HG03571 (cell line): ENCODE measurements at regions not wholly inside any gene's neighbourhood (a gene's known extent, or its start where the extent isn't known, plus 50 kb on each side); places are given as distances from the start of the nearest gene placed in this dataset.
"Not testable (repeated sequence)": the region's sequence is repeated elsewhere in the genome, so short reads cannot be mapped to it uniquely, and the experiment has no call there.

Experiments
- ATAC-seq: cut with Tn5 transposase; IDR thresholded peaks from one replicate; pipeline ENCODE4 v1.9.1; 2021; ENCODE audit not compliant: unreplicated experiment

DNA sequence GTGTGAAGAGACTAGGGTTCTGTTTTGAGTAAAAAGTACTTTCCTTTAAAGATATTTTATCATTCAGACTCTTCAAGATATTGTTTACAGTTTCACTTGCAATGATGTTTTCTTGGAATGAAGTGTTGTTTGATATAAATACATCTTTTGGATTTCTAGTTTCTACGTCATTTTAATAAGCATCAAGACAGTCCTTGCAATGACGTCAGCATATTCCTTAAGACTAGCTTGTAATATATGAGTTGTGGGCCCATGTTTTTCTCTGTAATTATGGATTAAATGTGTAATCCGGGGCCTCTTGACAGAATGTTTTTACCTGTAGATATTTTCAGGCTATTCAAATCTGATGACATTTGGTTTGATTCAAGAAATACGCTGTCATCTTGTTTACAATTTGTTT, 66.1 kb downstream of the RBMX2 start:
- ATAC-seq, result no peak

DNA sequence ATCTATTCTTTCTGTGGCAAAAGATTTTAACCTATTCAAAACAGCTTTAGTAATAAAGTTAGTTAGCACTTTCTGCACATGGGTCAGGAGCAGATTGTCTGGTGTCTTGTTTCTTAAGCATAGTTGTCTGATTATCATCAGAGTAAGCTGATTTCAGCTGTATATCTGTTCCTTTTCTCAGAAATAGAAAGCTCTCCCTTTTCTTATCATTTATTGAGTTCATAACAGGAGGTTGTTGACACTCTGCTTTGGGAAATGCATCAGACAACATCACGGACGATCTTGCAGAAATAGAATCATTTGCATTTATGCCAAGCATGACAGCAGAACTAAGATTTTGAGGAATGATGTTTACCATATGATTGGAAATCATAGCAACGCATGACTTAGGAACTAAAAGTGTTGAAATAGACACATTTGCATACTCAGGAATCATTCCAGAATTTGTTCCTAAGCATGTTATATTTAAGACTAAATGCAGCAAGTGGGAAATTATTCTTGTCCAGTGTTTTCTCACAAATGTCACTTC, 66.7 kb downstream of the RBMX2 start:
- ATAC-seq, result no peak

DNA sequence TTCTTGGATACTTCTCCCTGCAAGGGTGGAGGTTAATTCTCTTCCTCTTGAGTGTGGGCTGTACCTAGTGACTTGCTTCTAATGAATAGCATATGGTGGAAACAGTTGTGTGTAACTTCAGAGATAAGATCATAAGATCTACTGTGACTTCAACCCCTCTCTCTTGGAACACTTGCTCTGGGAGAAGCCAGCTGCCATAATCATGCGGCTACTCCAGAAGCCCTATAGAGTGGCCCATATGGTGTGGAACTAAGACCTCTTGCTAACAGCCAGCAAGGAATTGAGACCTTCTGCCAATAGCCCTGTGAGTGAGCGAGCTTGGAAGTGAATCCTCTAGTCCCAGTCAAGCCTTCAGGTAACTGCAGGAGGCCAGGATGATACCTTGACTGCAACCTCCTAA, 81.1 kb downstream of the RBMX2 start:
- ATAC-seq, result no peak

DNA sequence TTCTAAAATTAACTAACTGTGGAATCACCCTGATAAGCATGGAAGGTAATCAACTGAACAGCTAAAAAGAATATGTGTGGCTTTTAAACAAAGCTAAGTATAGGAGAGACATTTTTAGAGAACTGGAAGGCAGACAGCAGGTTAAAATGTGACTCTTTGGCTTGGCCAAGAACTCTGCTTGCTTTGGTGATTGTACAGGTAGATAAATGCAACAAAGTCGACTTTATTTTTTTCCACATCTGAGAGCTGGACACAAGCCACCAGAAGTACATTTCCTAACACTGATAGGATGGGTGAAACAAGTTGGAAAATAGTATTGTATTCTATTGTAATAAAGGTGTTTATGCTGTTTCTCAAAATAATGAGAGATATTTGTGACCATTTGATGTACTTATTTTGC, 84.1 kb downstream of the RBMX2 start:
- no peak for ATAC-seq

DNA sequence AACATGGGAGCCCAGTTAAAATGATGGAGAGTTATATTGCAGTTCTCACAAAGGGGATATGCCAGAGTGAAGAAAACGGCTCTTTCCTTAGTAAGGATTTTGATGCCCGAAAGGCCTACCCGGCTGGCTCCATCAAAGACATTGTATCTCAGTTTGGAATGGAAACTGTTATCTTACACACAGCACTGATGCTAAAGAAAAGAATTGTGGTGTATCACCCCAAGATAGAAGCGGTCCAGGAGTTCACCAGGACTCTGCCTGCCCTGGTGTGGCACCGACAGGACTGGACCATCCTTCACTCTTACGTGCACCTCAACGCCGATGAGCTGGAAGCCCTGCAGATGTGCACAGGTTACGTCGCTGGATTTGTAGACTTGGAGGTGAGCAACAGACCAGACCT, 93.7 kb downstream of the RBMX2 start:
- ATAC-seq, result not testable (repeated sequence)

DNA sequence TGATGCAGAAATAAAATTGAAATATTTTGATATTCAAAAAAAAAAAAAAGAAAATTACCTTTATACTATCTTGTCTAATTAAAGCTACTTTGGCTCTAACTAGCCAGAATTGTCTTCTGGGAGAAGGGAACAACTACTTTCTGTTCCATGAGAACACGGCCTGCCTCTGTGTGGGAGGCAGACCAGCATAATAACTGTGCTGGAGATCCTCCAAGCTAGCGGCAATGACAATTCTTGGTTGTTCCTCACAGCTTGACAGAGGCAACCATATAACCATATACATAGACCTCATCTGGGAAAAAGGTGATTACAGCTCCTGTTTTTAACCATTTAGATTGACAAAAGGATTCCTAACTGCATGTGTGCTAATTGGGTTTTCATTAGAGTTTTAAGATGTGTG, 95.7 kb downstream of the RBMX2 start:
- ATAC-seq, result no peak

DNA sequence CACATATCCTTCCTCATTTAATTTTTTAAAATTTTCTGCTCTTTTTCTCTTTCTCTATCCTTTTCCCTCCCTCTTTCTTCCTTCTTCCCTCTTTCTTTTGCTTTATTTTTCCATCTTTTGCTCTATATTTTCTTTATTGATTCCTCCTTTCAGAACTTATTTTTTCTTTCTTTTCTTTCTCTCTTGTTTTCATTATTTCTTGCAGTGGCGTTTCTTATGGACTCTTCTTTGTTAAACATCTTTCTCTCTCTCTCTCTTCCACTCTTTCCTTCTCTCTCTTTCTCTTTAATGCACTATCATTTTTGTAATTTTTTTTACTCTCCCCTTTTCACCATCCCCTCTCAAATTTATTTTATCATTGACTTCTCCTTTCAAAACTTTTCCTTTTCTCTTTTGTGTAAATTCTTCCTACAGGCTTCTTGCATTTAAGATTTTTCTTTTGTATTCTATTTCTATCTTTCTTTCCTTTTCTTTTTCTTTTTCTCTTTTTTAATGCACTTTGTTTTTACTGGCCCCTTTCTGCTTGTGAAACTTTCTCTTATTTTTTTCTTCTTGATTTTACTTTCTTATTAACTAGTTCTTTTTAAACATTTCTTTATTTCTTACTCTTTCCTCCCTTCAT, 97.0 kb downstream of the RBMX2 start:
- ATAC-seq, result no peak

DNA sequence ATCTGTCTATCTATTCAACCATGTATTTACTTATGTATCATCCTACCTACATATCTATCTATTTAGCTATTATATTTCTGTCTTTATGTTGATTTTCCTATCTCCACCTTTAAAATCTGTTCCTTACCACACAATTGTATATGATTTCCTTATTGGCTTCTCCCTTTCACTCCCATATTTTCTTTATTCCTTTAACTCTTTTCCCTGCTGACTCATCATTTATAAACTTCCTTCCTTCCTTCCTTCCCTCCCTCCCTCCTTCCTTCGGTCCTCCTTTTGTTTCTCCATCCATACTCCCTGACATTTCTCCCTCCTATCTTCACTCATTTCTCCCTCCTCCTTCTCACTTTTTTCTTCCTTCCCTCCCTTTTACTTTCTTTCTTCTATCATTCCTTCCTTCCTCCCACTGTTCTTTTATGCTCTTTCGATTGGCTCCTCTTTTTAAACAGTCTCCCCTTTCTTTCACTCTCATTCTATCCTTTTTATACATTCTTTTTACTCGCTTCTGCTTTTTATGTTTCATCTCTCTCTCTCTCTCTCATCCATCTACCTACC, 100.3 kb downstream of the RBMX2 start:
- ATAC-seq, result no peak

DNA sequence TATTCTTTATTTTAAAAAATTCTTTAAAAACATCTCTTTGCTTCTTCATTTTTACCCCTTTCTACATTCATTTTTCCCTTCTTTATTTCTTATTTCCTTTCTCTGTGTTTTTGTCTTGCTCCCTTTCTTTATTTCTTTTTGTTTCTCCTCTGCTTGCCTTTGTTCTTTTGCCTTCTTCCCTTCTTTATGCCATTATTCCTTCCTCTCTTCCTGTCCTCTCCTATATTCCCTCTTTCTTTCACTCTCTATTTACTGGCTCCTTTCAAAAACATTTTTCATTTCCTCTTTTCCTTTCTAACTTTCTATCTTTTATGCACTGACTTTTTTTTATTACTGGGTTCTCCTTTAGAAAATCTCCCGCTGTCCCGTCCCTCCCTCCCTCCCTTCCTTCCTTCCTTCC, 102.2 kb downstream of the RBMX2 start:
- no peak for ATAC-seq

DNA sequence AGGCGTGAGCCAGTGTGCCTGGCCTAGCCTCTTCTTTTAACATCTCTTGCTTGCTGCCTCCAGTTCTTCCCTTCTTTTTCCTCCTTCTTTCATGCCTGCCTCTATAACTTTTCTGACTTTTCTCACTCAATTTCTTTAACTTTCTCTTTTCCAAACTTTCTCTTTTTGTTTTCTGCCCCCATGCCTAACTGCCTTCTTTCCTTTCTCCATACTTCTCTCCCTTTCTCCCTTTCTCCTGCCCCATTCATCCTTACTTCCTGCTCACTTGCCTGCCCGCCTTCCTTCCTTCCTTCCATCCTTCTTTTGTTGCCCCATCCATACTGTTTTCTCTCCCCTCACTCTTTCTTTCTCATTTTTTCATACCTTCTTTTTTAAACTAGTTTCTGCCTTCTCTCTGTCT, 105.2 kb downstream of the RBMX2 start:
- ATAC-seq, result no peak

DNA sequence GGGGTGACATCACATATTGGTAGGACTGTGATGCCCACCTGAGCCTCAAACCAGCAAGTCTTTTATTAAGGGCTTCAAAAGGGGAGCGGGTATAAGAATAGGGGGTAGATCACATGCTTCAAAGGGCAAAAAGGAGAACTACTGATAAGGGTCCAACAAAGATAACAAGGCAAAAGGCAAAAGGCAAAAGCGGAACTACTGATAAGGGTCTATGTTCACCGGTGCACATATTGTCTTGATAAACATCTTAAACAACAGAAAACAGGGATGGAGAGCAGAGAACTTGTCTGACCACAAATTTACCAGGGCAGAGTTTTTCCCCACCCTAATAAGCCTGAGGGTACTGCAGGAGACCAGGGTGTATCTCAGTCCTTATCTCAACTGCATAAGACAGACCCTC, 110.7 kb downstream of the RBMX2 start:
- not testable (repeated sequence) for ATAC-seq

DNA sequence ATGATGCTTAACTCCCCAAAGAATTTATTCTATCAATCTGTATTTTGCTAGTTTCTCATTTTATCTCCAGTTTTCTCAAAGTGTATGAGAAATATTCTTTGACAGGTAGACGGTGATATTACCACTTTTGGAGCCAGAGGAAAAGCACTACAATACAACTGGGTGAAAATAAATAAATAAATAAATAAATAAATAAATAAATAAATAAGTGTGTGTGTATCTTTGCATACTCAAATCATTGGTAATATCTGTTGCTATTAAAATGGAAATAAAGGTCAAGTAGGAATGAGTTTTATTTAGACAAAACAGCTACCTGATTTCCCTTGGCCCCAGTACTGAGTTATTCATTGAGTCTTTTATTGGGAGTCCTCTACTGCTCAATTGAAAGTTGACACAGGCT, 114.3 kb downstream of the RBMX2 start:
- ATAC-seq, result no peak

DNA sequence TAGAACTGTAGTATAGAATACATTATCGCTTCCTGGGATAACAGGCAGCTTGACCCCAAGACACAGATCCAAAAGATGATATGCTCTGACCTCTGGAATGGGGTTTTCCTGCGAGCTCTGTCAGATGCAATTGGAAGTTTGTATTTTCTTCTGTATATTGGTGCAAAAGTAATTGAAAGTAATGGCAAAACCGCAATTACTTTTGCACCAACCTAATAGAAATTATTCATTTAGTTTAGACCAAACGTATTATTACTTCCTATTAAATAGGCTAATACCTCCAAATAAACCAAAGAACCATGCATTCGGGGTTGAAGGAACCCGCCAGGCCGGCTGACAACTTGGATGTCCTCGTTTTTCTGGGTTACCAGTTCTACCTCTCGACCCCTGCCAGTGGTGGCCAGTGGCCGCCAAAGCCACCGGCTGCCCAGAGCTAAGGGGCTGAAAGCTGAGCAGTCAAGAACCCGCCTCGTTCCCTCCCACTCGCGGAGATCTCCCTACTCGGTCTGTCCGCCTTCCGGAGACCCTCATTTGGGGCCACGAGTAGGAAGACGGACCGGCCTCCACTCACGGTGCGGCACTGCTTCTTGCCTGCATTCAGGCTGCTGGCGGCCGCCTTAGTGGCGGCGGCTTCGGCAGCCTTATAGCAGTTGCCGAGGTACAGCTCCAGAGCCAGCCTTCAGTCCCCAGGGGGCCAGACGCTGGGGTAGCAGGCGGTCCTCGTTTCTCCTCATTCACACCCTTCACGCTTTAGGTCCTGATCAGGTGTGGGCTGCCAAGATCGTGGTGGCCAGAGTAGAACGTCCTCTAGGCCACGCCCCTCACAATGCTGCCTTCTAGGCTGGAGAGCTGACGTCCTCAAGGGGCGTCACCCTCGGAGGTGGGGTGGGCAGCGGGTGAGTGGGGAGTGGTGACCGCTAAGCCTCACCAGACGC, 121.9 kb downstream of the RBMX2 start:
- no peak for ATAC-seq

DNA sequence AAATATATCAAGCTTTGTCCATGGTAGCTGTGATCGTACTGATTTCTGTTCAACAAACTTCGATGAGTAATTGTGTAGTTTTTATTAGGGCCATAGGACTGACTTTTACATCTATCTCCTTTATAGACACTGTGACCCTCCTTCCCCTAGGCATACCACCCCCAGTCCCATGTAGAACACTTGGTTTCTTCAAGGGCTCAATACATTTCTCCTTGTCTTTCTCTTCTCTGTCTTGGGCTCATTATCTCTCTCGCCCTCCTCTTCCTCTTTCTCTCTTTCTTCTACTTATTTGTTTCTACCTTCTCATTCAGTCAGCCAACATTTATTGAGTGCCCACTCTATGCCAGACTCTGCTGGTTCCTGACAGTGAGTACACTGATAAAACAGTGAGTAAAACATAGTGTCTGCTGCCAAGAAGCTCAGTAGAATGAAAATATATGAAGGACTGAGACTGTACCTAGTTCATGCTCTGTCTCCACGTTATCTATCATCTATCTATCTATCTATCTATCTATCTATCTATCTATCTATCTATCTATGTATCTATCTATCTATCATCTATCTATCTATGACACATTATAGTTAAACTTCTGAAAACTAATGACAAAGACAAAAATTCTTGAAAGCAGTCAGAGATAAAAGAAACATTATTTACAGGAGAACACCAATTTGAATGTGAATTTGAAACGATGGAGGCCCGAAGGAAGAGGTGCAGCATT, 122.8 kb downstream of the RBMX2 start:
- ATAC-seq, result no peak

DNA sequence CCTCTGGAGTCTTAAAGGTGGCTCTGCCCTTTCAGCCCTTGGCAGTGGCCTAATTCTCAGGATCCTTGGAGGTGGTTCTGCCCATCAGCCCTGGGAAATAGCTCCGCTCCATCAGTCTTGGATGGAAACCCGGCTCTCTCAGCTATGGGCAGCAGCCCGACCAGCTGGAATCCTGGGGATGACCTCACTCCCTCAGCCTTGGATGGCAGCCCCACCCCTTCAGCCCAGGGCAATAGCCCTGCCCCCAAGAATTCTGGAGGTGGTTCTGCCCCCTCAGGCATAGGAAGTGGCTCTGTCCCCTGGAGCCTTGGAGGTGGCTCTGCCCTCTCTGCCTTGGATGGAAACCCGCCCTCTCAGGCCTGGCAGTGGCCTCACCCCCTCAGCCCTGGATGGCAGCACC, 127.7 kb downstream of the RBMX2 start:
- ATAC-seq, result no peak

DNA sequence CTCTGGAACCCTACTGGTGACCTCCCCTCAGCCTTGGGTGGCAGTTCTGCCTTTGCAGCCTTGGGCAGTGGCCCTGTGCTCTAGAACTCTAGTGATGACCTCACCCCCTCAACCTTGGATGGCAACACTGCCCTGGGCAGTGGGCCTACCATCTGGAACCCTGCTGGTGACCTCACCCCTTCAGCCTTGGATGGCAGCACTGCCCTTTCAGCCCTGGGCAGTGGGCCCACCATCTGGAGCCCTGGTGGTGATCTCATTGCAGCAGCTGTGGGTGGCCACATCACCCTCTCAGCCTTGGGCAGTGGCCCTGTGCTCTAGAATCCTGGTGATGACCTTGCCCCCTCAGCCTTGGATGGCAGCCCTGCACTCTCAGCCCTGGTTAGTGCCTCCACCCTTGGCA, 129.3 kb downstream of the RBMX2 start:
- ATAC-seq, result no peak

DNA sequence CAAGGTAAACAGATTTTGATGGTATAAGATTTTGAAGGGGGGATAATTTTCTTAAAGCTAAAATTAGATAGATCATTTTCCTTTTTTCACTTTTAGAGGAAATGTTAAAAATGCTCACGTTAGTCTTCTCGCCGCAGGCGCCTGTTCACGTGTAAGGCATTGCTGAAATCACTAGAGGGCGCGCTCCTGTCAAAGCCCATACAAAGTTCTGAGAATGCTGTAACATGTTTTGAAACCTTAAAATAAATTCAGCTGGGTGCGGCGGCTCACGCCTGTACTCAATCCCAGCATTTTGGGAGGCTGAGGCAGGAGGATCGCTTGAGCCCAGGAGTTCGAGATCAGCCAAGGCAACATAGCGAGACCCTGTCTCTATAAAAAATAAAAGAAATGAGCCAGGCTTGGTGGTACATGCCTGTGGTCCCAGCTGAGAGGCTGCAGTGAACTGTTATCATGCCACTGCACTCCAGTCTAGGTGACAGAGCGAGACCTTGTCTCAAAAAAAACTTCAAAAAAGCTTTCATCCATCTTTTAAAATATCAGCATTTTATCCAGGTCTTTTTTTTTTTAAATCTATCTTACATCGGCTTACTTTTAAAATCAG, 138.0 kb downstream of the RBMX2 start:
- no peak for ATAC-seq

DNA sequence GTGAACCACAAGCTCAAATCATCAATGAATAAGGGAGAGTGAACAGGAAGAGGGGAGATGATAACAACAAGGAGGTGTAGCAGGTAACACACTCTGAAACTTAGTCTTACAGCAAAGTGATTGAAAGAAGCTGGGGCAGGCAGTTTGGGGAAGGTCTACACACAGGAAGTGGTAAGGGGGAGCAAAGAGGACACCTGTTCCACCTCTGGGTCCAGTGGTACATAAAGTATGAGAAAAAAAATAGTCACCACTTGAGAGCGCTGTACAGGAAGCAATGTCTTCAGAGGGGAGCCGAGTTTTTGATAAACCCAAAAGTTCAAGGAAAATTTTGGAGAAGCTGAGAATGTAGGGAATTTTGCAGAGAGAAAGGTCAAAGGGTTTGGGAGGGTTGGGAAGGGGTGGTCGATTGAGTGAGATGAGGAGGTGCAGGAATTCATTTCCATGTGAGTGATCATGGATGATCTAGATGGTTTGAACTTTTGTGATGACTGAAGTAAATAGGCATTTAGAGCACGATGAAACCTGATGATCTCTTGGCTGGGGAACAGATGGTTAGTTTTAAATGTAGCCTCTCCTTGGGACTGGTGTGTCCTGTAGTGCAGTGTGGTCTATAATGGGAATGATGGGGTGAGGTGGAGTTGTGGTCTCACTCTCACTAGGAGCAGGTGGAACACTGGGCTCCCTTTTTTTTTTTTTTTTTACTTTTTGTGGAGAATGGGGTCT, 142.0 kb downstream of the RBMX2 start:
- ATAC-seq, result no peak

DNA sequence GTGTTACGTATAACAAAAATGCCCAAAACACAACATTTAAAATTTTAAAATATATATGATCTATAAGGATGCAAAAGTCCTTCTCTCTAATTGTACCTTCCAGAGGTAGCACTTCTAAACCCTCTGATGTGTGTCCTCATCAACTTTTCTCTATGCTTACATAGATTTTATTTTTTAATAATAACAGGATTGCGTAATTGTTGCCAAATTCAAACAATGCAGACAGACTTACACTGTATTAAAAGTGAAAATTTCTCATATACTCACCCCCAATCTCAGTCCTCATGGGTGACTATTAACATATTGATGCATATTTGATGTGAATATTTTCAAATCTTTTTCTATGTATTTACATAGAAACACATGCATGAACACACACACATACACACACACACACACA, 144.0 kb downstream of the RBMX2 start:
- ATAC-seq, result no peak

DNA sequence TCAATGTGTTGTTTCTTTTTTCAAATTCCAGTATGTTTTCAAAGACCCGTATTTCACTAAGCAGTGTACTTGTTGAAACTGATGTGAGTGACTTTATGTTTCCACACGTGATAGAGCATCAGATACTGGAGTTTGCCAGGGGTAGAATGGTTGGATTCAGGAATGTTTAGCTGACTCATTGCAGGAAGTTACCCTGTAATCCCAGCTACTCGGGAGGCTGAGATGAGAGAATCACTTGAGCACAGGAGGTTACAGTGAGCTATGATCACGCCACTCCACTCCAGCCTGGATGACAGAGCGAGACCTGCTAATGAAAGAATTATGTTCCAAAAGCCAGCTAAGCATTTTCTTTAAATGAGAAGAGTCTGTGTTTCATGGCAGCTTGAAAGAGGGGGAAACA, 147.6 kb downstream of the RBMX2 start:
- not testable (repeated sequence) for ATAC-seq
